AG09319 (cell line): ENCODE measurements at regions not wholly inside any gene's neighbourhood (a gene's known extent, or its start where the extent isn't known, plus 50 kb on each side); places are given as distances from the start of the nearest gene placed in this dataset.

Experiments
- DNase-seq: peaks from one replicate; pipeline ENCODE4 v3.0.0-alpha.2; 2010; ENCODE audit warnings: low read depth; ENCODE audit errors: extremely low read depth
- TF ChIP-seq, protein P1 (sequence below): IDR thresholded peaks from 2 replicates; pipeline ENCODE4 v1.5.1; 2011; ENCODE audit warnings: low read depth, mild to moderate bottlenecking, inconsistent platforms, low read length, moderate library complexity

DNA sequence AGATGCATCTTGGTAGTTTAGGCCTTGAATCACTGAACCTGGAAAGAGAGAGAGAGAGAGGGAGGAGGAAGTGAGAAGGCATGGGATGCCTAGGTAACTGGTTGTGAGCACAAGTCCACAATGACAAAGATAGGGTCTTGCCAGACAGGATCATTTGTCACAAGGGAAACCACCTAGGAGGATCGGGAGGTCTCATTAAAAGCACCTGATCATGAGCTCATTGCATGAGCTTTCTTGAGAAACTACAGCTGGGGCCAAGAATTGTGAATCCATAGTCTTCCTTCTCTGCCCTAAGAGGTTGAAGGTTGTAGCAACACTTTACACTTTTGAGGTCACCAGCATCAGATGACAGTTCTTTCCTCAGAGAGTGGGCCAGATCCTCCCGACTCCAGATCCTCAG, 195.7 kb downstream of the CD83 start:
- DNase-seq, result no peak
- TF ChIP-seq, protein P1, sequence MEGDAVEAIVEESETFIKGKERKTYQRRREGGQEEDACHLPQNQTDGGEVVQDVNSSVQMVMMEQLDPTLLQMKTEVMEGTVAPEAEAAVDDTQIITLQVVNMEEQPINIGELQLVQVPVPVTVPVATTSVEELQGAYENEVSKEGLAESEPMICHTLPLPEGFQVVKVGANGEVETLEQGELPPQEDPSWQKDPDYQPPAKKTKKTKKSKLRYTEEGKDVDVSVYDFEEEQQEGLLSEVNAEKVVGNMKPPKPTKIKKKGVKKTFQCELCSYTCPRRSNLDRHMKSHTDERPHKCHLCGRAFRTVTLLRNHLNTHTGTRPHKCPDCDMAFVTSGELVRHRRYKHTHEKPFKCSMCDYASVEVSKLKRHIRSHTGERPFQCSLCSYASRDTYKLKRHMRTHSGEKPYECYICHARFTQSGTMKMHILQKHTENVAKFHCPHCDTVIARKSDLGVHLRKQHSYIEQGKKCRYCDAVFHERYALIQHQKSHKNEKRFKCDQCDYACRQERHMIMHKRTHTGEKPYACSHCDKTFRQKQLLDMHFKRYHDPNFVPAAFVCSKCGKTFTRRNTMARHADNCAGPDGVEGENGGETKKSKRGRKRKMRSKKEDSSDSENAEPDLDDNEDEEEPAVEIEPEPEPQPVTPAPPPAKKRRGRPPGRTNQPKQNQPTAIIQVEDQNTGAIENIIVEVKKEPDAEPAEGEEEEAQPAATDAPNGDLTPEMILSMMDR, result no peak

- no peak for DNase-seq
- TF ChIP-seq, protein P1, result no peak
Observed at GRCh38 chr6:14315353-14315752, 197.8 kb downstream of the CD83 start.

DNA sequence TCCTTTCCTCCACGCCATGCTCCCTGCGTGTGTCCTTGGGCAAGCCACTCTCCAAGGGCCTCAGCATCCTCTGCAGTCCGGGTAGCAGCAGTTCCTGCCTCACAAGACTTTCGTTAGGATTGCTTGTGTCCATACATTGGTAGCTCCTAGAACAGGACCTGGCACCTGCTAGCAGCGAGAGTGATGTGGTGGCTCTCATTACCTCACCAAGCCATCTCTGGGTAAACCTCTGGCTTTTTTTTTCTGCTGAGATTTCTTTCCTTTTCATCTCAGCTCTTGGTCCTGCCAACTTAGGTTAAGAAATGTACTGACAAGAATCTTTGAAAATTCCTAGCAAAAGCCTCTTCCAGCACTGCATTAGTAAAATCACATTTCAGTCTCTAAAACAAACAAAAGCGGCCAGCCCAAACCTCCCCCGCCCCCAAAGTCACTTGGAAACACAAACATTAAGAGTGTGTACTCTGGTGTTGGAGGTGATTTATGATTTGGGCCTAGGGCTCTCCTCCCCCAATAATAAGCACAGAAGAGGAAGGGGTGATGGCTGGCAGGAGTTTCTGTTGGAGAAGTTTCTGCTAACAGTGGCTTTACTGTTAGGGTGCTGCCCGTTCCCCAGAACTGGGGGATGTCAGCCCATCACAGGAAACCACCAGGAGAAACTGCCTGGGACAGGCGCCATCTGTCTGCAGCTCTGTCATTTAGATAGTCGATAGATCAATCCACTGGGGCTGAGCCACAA, 199.2 kb downstream of the CD83 start:
- TF ChIP-seq, protein P1, result no peak; the same call in 1 of the 2 replicates
- no peak for DNase-seq

- TF ChIP-seq, protein P1, result no peak
Observed at GRCh38 chr6:14317387-14317970, 199.9 kb downstream of the CD83 start.

GRCh38 chr6:14320332-14320731, 202.8 kb downstream of the CD83 start:
- no peak for DNase-seq
- TF ChIP-seq, protein P1, result no peak

More at GRCh38 chr6:14317387-14317970, 199.9 kb downstream of the CD83 start:
- no peak for DNase-seq

GRCh38 chr6:14321992-14322772, 204.6 kb downstream of the CD83 start:
- DNase-seq, result no peak

More at GRCh38 chr6:14321992-14322772, 204.6 kb downstream of the CD83 start:
- TF ChIP-seq, protein P1, result no peak; the same call in 1 of the 2 replicates
